ENCODE measurements at regions not wholly inside any gene's neighbourhood (a gene's known extent, or its start where the extent isn't known, plus 50 kb on each side); places are given as distances from the start of the nearest gene placed in this dataset.

- TF ChIP-seq MYC (IDR thresholded peaks at IDR 0.05; ENCODE audit: low read depth, low read length) (no peak), POLR2A (IDR thresholded peaks at IDR 0.05; ENCODE audit: extremely low read depth, insufficient read length) (no peak), MAX (IDR thresholded peaks at IDR 0.05; ENCODE audit: low read depth, low read length) (no peak)
- TF ChIP-seq, protein P1, sequence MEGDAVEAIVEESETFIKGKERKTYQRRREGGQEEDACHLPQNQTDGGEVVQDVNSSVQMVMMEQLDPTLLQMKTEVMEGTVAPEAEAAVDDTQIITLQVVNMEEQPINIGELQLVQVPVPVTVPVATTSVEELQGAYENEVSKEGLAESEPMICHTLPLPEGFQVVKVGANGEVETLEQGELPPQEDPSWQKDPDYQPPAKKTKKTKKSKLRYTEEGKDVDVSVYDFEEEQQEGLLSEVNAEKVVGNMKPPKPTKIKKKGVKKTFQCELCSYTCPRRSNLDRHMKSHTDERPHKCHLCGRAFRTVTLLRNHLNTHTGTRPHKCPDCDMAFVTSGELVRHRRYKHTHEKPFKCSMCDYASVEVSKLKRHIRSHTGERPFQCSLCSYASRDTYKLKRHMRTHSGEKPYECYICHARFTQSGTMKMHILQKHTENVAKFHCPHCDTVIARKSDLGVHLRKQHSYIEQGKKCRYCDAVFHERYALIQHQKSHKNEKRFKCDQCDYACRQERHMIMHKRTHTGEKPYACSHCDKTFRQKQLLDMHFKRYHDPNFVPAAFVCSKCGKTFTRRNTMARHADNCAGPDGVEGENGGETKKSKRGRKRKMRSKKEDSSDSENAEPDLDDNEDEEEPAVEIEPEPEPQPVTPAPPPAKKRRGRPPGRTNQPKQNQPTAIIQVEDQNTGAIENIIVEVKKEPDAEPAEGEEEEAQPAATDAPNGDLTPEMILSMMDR (IDR thresholded peaks at IDR 0.05; ENCODE audit: low read depth, low read length) = no peak
Observed at GRCh38 chr6:113027780-113028179, 680.6 kb downstream of the RFPL4B start.

Measured in NB4 (cell line).